ENCODE measurements at regions not wholly inside any gene's neighbourhood (a gene's known extent, or its start where the extent isn't known, plus 50 kb on each side); places are given as distances from the start of the nearest gene placed in this dataset.
"Not testable (repeated sequence)": the region's sequence is repeated elsewhere in the genome, so short reads cannot be mapped to it uniquely, and the experiment has no call there.

DNA sequence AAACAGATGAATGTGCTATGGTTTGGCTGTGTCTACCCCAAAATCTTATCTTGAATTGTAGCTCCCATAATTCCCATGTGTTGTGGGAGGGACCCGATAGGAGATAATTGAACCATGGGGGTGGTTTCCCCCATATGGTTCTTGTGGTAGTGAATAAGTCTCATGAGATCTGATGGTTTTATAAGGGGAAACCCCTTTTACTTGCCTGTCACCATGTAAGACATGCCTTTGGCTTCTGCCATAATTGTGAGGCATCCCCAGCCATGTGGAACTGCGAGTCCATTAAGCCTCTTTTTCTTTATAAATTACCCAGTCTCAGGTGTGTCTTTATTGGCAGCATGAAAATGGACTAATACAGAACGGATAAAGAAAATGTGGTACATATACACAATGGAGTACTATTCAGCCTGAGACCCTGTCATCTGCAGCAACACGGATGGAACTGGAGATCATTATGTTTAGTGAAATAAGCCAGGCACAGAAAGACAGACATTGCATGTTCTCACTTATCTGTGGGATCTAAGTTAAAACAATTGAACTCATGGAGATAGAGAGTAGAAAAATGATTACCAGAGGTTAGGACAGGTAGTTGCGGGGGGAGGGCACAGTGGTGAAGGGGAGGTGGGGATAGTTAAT lies 587.6 kb upstream of the NRP1 start:
- DNase-seq (ENCODE audit: low read depth), result no peak
- no peak overlapping the region for H3K4me3 ChIP-seq (ENCODE audit: control insufficient read depth, low read depth, low read length)
- TF ChIP-seq, protein P1, sequence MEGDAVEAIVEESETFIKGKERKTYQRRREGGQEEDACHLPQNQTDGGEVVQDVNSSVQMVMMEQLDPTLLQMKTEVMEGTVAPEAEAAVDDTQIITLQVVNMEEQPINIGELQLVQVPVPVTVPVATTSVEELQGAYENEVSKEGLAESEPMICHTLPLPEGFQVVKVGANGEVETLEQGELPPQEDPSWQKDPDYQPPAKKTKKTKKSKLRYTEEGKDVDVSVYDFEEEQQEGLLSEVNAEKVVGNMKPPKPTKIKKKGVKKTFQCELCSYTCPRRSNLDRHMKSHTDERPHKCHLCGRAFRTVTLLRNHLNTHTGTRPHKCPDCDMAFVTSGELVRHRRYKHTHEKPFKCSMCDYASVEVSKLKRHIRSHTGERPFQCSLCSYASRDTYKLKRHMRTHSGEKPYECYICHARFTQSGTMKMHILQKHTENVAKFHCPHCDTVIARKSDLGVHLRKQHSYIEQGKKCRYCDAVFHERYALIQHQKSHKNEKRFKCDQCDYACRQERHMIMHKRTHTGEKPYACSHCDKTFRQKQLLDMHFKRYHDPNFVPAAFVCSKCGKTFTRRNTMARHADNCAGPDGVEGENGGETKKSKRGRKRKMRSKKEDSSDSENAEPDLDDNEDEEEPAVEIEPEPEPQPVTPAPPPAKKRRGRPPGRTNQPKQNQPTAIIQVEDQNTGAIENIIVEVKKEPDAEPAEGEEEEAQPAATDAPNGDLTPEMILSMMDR (IDR thresholded peaks at IDR 0.05; ENCODE audit: control insufficient read depth, insufficient read depth, low read depth, low read length, missing control alignments), result no peak

DNA sequence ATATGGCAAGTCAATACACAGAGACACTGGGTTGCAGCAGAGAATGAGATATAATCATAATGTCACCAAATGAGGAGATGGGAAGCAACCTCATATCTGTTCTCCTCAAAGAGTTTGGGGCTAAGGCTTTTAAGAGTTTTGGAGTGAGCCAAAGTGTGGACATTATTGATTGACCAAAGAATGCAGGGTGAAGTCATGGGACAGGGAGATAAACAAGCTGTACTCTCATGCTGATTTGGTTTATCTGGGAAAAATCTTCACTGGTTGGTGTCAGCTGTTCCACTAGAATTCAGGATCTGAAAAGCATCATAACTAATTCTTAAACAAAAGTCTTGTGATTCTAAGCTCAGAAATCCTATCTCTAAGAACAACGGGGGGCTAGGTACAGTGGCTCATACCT lies 585.9 kb upstream of the NRP1 start:
- TF ChIP-seq, protein P1 (IDR thresholded peaks at IDR 0.05; ENCODE audit: control insufficient read depth, insufficient read depth, low read depth, low read length, missing control alignments), result no peak
- no peak for DNase-seq (ENCODE audit: low read depth)
- no peak overlapping the region for H3K4me3 ChIP-seq (ENCODE audit: control insufficient read depth, low read depth, low read length)

DNA sequence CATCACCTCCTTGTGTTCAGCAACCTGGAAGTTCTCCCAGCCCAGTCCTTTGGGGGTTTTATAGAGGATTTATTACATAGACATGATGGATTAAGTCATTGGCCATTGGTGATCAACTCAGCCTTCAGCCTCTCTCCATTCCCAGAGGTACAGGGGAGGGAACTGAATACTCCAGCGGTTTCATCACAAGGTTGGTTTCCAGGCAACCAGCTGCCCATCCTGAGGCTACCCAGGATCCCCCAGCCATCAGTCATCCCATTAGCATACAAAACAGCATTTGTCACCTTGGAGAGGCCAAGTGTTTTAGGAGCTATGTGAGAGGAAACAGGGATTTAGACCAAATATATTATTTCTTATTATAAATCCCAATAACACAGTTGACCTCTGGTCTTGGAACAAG lies 584.8 kb upstream of the NRP1 start:
- no peak for DNase-seq (ENCODE audit: low read depth)
- H3K4me3 ChIP-seq (ENCODE audit: control insufficient read depth, low read depth, low read length), result no peak overlapping the region

DNA sequence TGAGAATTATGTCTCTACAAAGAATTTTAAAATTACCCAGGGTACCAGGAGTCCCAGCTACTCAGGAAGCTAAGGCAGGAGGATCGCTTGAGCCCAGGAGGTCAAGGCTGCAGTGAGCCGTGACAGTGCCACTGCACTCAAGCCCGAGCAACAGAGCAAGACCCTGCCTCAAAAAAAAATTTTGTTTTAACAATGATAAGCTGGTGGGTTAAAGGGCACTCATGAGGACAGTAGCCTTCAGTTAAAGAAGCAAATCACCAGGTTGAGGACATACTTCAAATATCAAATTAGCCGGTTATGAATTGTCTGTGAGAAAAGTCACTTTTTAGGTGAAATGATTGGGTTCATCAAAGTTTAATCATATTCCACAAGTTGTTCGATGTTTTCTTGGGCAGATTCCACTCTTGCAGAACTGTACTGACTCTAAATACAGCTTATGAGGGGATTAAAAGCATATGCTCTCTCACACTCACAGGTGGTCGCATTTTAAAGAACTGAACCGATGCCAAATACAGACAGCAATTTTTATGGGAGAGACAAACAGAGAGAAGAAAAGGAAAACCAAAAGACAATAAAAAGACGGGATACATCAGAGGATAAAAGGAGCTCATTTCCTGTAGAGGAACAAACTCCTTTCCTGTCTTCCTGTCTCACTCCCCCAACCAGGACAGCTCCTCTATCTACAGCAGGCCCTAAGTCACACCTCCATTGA lies 582.8 kb upstream of the NRP1 start:
- no peak for DNase-seq (ENCODE audit: low read depth)
- TF ChIP-seq, protein P1 (IDR thresholded peaks at IDR 0.05; ENCODE audit: control insufficient read depth, insufficient read depth, low read depth, low read length, missing control alignments), result no peak
- no peak overlapping the region for H3K4me3 ChIP-seq (ENCODE audit: control insufficient read depth, low read depth, low read length)

More for the DNA sequence above, 584.8 kb upstream of the NRP1 start:
- TF ChIP-seq, protein P1 (IDR thresholded peaks at IDR 0.05; ENCODE audit: control insufficient read depth, insufficient read depth, low read depth, low read length, missing control alignments), result no peak

DNA sequence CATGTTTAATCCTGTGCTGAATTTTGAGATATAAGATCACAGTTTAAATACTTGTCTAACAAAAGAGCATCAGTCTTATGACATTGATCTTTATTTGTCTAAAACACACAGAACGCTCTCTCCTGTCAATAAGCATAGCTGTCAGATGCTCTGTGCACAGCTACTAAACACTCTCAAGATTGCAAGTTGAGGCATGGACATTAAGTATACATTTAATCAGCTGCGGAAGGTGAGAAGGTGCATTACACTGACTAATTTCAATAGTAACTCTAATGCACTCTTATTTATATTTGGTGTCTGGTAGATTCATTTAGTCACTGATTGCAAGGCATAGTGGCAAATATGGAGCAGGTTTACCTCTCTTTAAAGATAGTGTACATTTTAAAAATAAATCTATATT lies 580.3 kb upstream of the NRP1 start:
- no peak for DNase-seq (ENCODE audit: low read depth)

DNA sequence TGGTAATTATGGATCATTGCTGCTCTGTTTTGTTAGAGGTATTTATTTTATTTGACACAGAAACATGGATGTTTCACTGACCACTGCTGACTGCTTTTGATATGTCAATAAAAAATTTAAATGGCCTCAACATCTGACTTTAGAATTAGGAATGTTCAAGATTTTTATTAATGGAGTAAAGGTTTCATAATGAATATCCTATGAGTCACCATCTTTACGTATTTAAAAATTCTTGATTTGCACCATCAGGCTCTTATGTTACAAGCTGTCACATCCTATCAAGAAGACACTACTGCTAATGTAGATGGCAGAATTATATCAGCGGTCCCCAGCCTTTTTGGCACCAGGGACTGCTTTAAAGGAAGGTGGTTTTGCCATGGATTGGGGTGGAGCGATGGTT lies 578.7 kb upstream of the NRP1 start:
- DNase-seq (ENCODE audit: low read depth), result no peak
- TF ChIP-seq, protein P1 (IDR thresholded peaks at IDR 0.05; ENCODE audit: control insufficient read depth, insufficient read depth, low read depth, low read length, missing control alignments), result no peak
- no peak overlapping the region for H3K4me3 ChIP-seq (ENCODE audit: control insufficient read depth, low read depth, low read length)

More for the DNA sequence above, 580.3 kb upstream of the NRP1 start:
- TF ChIP-seq, protein P1 (IDR thresholded peaks at IDR 0.05; ENCODE audit: control insufficient read depth, insufficient read depth, low read depth, low read length, missing control alignments), result no peak
- no peak overlapping the region for H3K4me3 ChIP-seq (ENCODE audit: control insufficient read depth, low read depth, low read length)

DNA sequence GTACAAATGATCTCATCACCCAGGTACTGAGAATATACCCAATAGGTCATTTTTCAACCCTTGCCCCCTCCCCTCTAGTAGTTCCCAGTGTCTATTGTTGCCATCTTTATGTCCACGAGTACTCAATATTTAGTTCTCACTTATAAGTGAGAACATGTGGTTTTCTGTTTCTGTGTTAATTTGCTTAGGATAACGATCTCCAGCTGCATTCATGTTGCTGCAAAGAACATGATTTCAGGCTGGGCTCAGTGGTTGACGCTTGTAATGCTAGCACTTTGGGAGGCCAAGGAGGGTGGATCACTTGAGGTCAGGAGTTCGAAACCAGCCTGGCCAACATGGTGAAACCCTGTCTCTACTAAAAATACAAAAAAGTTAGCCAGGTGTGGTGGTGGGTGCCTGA lies 575.0 kb upstream of the NRP1 start:
- not testable (repeated sequence) for H3K4me3 ChIP-seq (ENCODE audit: control insufficient read depth, low read depth, low read length); DNase-seq (ENCODE audit: low read depth)

All from AG09309 (cell line).